Lower leg skin (tissue), 3 donors: ENCODE measurements at regions not wholly inside any gene's neighbourhood (a gene's known extent, or its start where the extent isn't known, plus 50 kb on each side); places are given as distances from the start of the nearest gene placed in this dataset.

ENCODE experiments used
- CTCF ChIP-seq, 3 donors: fragments of 450-650 bp; IDR thresholded peaks; one replicate each; pipeline ENCODE4 v1.5.1; 2016; ENCODE audit warnings: antibody characterized with exemption in 3 of 3, mild to moderate bottlenecking in 3 of 3, moderate library complexity in 2 of 3
- POLR2A ChIP-seq, 2 donors: fragments of 450-650 bp; IDR thresholded peaks; one replicate each; pipeline ENCODE4 v1.6.1; 2016 to 2017; ENCODE audit warnings: antibody characterized with exemption in 2 of 2, mild to moderate bottlenecking in 1 of 2, moderate library complexity in 1 of 2

GRCh38 chr16:79422064-79422463, 178.5 kb downstream of the MAF start:
- TF ChIP-seq CTCF (IDR thresholded peaks at IDR 0.05) (no peak), POLR2A (IDR thresholded peaks at IDR 0.05) (no peak)
